ENCODE measurements at regions not wholly inside any gene's neighbourhood (a gene's known extent, or its start where the extent isn't known, plus 50 kb on each side); places are given as distances from the start of the nearest gene placed in this dataset.

DNA sequence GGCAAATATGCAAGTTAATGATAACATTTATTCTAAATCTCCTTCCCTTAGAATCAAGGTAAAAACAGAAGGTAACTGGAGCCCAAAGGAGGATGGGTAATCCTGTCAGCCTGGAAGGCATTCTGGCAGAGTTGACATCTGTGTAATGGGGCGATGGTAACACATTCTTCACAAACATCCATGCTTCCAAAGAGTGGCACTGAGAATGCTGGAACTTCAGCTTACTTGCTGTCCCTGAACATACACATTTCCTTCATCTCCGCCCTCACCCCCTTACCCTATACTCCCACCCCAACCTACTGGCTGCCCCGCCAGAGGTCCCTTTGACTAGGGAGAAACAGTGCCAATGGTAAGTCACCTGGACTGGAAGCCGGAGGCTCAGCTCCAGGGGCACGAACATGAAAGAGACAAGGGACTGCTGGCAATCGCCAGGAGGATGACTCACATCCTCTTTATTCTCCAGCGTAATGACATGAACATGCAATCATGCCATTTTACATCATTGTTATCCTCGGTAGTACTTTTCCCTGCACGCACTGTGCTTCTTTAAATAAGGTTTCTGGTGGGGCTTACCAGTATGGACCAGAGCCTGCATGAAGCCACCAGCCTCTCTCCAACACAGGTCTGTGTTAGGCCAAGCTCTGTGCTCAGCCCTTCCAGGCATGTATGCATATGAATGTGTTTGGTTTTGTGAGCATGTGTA is 694.2 kb upstream of the TENM3 start (continued):
- TF ChIP-seq, protein P1, sequence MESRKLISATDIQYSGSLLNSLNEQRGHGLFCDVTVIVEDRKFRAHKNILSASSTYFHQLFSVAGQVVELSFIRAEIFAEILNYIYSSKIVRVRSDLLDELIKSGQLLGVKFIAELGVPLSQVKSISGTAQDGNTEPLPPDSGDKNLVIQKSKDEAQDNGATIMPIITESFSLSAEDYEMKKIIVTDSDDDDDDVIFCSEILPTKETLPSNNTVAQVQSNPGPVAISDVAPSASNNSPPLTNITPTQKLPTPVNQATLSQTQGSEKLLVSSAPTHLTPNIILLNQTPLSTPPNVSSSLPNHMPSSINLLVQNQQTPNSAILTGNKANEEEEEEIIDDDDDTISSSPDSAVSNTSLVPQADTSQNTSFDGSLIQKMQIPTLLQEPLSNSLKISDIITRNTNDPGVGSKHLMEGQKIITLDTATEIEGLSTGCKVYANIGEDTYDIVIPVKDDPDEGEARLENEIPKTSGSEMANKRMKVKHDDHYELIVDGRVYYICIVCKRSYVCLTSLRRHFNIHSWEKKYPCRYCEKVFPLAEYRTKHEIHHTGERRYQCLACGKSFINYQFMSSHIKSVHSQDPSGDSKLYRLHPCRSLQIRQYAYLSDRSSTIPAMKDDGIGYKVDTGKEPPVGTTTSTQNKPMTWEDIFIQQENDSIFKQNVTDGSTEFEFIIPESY (IDR thresholded peaks at IDR 0.05; ENCODE audit: extremely low read depth, insufficient replicate concordance, low read length), result no peak
- TF ChIP-seq EZH2 (IDR thresholded peaks at IDR 0.05) (no peak), POLR2A (IDR thresholded peaks at IDR 0.05; ENCODE audit: borderline replicate concordance, extremely low read depth, insufficient read depth, insufficient read length) (no peak), SRF (IDR thresholded peaks at IDR 0.05; ENCODE audit: low read depth) (no peak), EGR1 (IDR thresholded peaks at IDR 0.05; ENCODE audit: low read depth) (no peak), FOSL1 (IDR thresholded peaks at IDR 0.05; ENCODE audit: low read depth) (peak; percentile 81), ZNF274 (IDR thresholded peaks at IDR 0.05; ENCODE audit: low read depth, low read length) (no peak), POLR2AphosphoS5 (IDR thresholded peaks at IDR 0.05; ENCODE audit: low read depth, low read length) (peak; percentile 48), EZH2phosphoT487 (IDR thresholded peaks at IDR 0.05; ENCODE audit: borderline replicate concordance) (no peak), RAD21 (IDR thresholded peaks at IDR 0.05; ENCODE audit: low read depth) (no peak), ELF1 (IDR thresholded peaks at IDR 0.05; ENCODE audit: borderline replicate concordance, low read depth) (no peak), ZFX (IDR thresholded peaks at IDR 0.05) (no peak), JUND (IDR thresholded peaks at IDR 0.05) (peak; percentile 89)
- TF ChIP-seq, protein P2, sequence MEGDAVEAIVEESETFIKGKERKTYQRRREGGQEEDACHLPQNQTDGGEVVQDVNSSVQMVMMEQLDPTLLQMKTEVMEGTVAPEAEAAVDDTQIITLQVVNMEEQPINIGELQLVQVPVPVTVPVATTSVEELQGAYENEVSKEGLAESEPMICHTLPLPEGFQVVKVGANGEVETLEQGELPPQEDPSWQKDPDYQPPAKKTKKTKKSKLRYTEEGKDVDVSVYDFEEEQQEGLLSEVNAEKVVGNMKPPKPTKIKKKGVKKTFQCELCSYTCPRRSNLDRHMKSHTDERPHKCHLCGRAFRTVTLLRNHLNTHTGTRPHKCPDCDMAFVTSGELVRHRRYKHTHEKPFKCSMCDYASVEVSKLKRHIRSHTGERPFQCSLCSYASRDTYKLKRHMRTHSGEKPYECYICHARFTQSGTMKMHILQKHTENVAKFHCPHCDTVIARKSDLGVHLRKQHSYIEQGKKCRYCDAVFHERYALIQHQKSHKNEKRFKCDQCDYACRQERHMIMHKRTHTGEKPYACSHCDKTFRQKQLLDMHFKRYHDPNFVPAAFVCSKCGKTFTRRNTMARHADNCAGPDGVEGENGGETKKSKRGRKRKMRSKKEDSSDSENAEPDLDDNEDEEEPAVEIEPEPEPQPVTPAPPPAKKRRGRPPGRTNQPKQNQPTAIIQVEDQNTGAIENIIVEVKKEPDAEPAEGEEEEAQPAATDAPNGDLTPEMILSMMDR (IDR thresholded peaks at IDR 0.05 in 2 of 3, conservative IDR thresholded peaks at IDR 0.05 in 1 of 3; ENCODE audit: borderline replicate concordance in 1 of 3, insufficient read depth in 1 of 3, low read depth in 2 of 3, low read length in 2 of 3), result no peak
- TF ChIP-seq, protein P3, sequence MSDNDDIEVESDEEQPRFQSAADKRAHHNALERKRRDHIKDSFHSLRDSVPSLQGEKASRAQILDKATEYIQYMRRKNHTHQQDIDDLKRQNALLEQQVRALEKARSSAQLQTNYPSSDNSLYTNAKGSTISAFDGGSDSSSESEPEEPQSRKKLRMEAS (IDR thresholded peaks at IDR 0.05), result peak; percentile 37; the same call in 1 of the 2 replicates

Measured in HCT116 (cell line).